B cell (primary cell): ENCODE measurements at regions not wholly inside any gene's neighbourhood (a gene's known extent, or its start where the extent isn't known, plus 50 kb on each side); places are given as distances from the start of the nearest gene placed in this dataset.

Experiments used
- ATAC-seq: fragments of 200-7000 bp; cut with Tn5 transposase; one replicate; pipeline ENCODE4 v1.10.0; 2021; ENCODE audit warnings: low read depth, mild to moderate bottlenecking, moderate number of reproducible peaks, moderate library complexity
- CTCF ChIA-PET: fragments of 350-600 bp; sonication (Branson Sonifier 250); formaldehyde crosslinking; loops from one replicate; lab custom pipeline; 2021; ENCODE audit warnings: antibody characterized with exemption, inconsistent platforms; lab: Charles Lee
- POLR2A ChIA-PET: fragments of 350-600 bp; sonication (Branson Sonifier 250); formaldehyde crosslinking; loops from one replicate; lab custom pipeline; 2021; ENCODE audit warnings: antibody characterized with exemption; lab: Charles Lee
- DNase-seq: peaks from one replicate; pipeline ENCODE4 v3.0.0; 2013
- H2AFZ ChIP-seq: 2 replicates; pipeline ENCODE4 v1.6.1; 2012; ENCODE audit warnings: mild to moderate bottlenecking, low read depth, low read length; ENCODE audit not compliant: insufficient read depth, poor library complexity, severe bottlenecking
- H3K27ac ChIP-seq, 2 donors: 1 replicate in 1 of 2; 2 replicates in 1 of 2; pipeline ENCODE4 v1.5.1; 2012 to 2013; ENCODE audit warnings: low read length in 2 of 2, mild to moderate bottlenecking in 2 of 2, moderate library complexity in 1 of 2
- H3K27me3 ChIP-seq, 4 experiments: fragments of 200-600 bp in 1 of 4; sonication (generic) in 1 of 4; replicated peaks in 1 of 4; 1 replicate in 2 of 4; 2 replicates in 2 of 4; pipeline versions ENCODE4 v1.6.1 to v1.7.0; 2013 to 2016; ENCODE audit warnings: low read length in 3 of 4, mild to moderate bottlenecking in 2 of 4, mixed read lengths in 1 of 4, moderate library complexity in 1 of 4; ENCODE audit not compliant: insufficient read depth in 4 of 4, control insufficient read depth in 3 of 4; ENCODE audit errors: control extremely low read depth in 1 of 4
- H3K36me3 ChIP-seq, 2 experiments: replicated peaks in 1 of 2; 1 replicate in 1 of 2; 2 replicates in 1 of 2; pipeline versions ENCODE4 v1.6.1 to v1.7.1; 2013; ENCODE audit warnings: low read length in 1 of 2; ENCODE audit not compliant: insufficient read depth in 2 of 2, control insufficient read depth in 1 of 2; ENCODE audit errors: control extremely low read depth in 1 of 2, extremely low read depth in 1 of 2
- H3K4me1 ChIP-seq, 2 donors: fragments of 200-600 bp in 1 of 2; sonication (generic) in 1 of 2; 1 replicate in 1 of 2; 2 replicates in 1 of 2; pipeline versions ENCODE4 v1.5.1 to v1.6.1; 2013 to 2017; ENCODE audit warnings: low read length in 2 of 2; ENCODE audit not compliant: control insufficient read depth in 2 of 2, insufficient read depth in 2 of 2
- H3K4me2 ChIP-seq: replicated peaks from 2 replicates; pipeline ENCODE3; 2012; ENCODE audit warnings: mild to moderate bottlenecking, low read depth, low read length; ENCODE audit not compliant: poor library complexity, severe bottlenecking
- H3K4me3 ChIP-seq, 5 experiments: fragments of 200-600 bp in 1 of 5; sonication (generic) in 1 of 5; 1 replicate in 3 of 5; 2 replicates in 2 of 5; pipeline versions ENCODE4 v1.5.1 to v1.7.0; 2011 to 2016; ENCODE audit warnings: low read length in 4 of 5, mild to moderate bottlenecking in 4 of 5, low read depth in 2 of 5, control low read depth in 1 of 5, moderate library complexity in 1 of 5; ENCODE audit not compliant: insufficient read depth in 1 of 5; ENCODE audit errors: control extremely low read depth in 1 of 5, extremely low read depth in 1 of 5
- H3K79me2 ChIP-seq: fragments of 200-600 bp; sonication (generic); one replicate; pipeline ENCODE4 v1.6.0; 2016; ENCODE audit warnings: low read length; ENCODE audit not compliant: control insufficient read depth, insufficient read depth
- H3K9ac ChIP-seq: fragments of 200-600 bp; sonication (generic); 2 replicates; pipeline ENCODE4 v1.6.1; 2017; ENCODE audit warnings: mild to moderate bottlenecking, low read length, moderate library complexity
- H3K9me3 ChIP-seq, 3 donors: one replicate each; pipeline versions ENCODE4 v1.6.1 to v1.7.1; 2013; ENCODE audit warnings: low read length in 2 of 3; ENCODE audit not compliant: control insufficient read depth in 2 of 3, insufficient read depth in 1 of 3; ENCODE audit errors: control extremely low read depth in 1 of 3
- H4K20me1 ChIP-seq: 2 replicates; pipeline ENCODE4 v1.6.0; 2012; ENCODE audit warnings: mild to moderate bottlenecking, low read length; ENCODE audit not compliant: insufficient read depth, control insufficient read depth, poor library complexity, severe bottlenecking
- H3K27ac Mint-ChIP-seq: one replicate; pipeline ENCODE4 v1.8.0; 2021; ENCODE audit warnings: mixed read lengths
- H3K27me3 Mint-ChIP-seq: one replicate; pipeline ENCODE4 v1.8.0; 2021; ENCODE audit warnings: mixed read lengths
- H3K4me1 Mint-ChIP-seq: one replicate; pipeline ENCODE4 v1.8.0; 2021; ENCODE audit warnings: mixed read lengths
- H3K4me3 Mint-ChIP-seq: one replicate; pipeline ENCODE4 v1.8.0; 2021; ENCODE audit warnings: mixed read lengths
- H3K9me3 Mint-ChIP-seq: one replicate; pipeline ENCODE4 v1.8.0; 2022; ENCODE audit warnings: mixed read lengths; ENCODE audit not compliant: insufficient read depth
- CTCF ChIP-seq: fragments of 200-600 bp; IDR thresholded peaks from one replicate; pipeline ENCODE4 v1.8.0; 2022; ENCODE audit warnings: antibody characterized with exemption, mild to moderate bottlenecking
- EZH2 ChIP-seq: IDR thresholded peaks from 2 replicates; pipeline ENCODE4 v1.6.1; 2012; ENCODE audit warnings: borderline replicate concordance, low read depth, mild to moderate bottlenecking, moderate library complexity, low read length; ENCODE audit not compliant: insufficient read depth, poor library complexity, severe bottlenecking
- WGBS: methylation state at CpG from one replicate; pipeline ENCODE4 v1.1.5; 2013; ENCODE audit warnings: missing lambda C conversion rate; ENCODE audit not compliant: insufficient coverage; 5-methylcytosine and 5-hydroxymethylcytosine counted together
- intact Hi-C: fragments of 100-400 bp; cut with micrococcal nuclease; formaldehyde crosslinking; loops from one replicate; pipeline ENCODE4 v1.10.0; 2022

DNA sequence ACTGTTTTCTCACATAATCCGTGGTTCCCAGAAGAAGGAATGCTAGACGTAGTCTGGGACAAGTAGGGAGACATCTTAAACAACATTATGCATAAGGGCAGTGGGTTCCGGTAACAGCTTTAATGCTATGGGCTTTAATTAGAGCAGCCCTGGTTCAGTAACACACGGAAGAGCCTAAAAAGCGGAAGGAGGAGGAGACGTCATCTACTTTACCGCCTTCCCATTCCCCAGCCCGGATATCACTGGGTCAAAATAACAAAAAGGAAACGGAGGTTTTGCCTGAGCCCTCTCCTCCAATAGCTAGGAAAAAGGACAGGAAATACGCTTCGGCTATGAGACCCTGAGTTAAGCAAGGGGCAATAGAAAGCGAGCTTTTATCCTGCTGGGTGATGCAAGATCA is 124.8 kb upstream of the KDM5D start:
- H3K79me2 ChIP-seq, result no peaks in the 10 kb centered on the region
- H4K20me1 ChIP-seq, result no peaks in the 10 kb centered on the region
- no peaks in the 10 kb centered on the region for H3K9me3 ChIP-seq
- H3K27ac Mint-ChIP-seq, result no peak overlapping the region
- no peaks in the 10 kb centered on the region for H3K4me1 Mint-ChIP-seq
- H3K36me3 ChIP-seq, result no peaks in the 10 kb centered on the region
- 80% methylated on average over 1 of the region's 12 CpGs for WGBS
- H3K9ac ChIP-seq, result no peak overlapping the region
- H3K27ac ChIP-seq, result no peak overlapping the region
- no peaks in the 10 kb centered on the region for H3K27me3 ChIP-seq
- ChIA-PET CTCF (no interaction called here), POLR2A (no interaction called here)
- H3K27me3 Mint-ChIP-seq, result no peaks in the 10 kb centered on the region
- DNase-seq (no peak), ATAC-seq (no peak)
- H3K4me2 ChIP-seq, result no peak overlapping the region
- no peaks in the 10 kb centered on the region for H3K9me3 Mint-ChIP-seq
- TF ChIP-seq CTCF (no peak), EZH2 (no peak)
- intact Hi-C loops, result no loop called here
- H2AFZ ChIP-seq, result no peak overlapping the region
- H3K4me1 ChIP-seq, result no peaks in the 10 kb centered on the region
- H3K4me3 ChIP-seq, result peak overlapping the region in 1 of 5 experiments; percentile 15
- H3K4me3 Mint-ChIP-seq, result peak overlapping the region; percentile 16

DNA sequence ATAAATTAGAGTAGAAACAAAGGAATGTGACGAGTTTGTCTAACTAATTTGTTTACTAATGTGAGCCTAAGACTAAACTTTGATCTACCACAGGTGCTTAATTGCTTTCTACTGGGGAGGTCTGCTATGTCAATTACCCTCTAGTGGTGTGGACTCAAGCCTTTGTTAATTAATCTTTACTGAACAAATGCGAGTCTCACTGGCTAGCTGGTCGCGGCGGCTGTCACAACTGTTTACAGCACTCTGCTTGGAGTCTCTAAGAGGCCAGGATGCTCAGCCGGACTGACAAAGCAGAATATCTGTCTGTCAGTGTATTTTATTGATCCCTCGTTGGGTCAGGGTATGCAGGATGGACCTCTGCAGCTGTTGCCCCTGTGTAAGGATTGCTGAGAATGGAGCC is 124.1 kb upstream of the KDM5D start:
- intact Hi-C loops, result no loop called here
- no peak for ATAC-seq
- no peak overlapping the region for H3K4me3 Mint-ChIP-seq

More for the DNA sequence above, 124.1 kb upstream of the KDM5D start:
- Histone ChIP-seq H3K9me3 (no peaks in the 10 kb centered on the region), H4K20me1 (no peaks in the 10 kb centered on the region), H3K4me2 (no peak overlapping the region), H3K79me2 (no peaks in the 10 kb centered on the region), H3K9ac (no peak overlapping the region), H3K4me3 (no peak overlapping the region), H3K36me3 (no peaks in the 10 kb centered on the region), H3K4me1 (no peaks in the 10 kb centered on the region), H3K27me3 (no peaks in the 10 kb centered on the region), H2AFZ (no peak overlapping the region), H3K27ac (no peak overlapping the region)
- ChIA-PET POLR2A (no interaction called here), CTCF (no interaction called here)
- Mint-ChIP-seq H3K27me3 (no peaks in the 10 kb centered on the region), H3K9me3 (no peaks in the 10 kb centered on the region), H3K27ac (no peak overlapping the region), H3K4me1 (no peaks in the 10 kb centered on the region)
- 91% methylated on average over 5 of the region's 7 CpGs for WGBS
- DNase-seq, result no peak
- no peak for TF ChIP-seq EZH2
- TF ChIP-seq CTCF, result no peak
